Dendritic cell treated with granulocyte-macrophage colony-stimulating factor and Interleukin-4, amounts not matched to agents 40 ng/mL and 50 ng/mL, for 4 days (primary cell): ENCODE measurements at regions not wholly inside any gene's neighbourhood (a gene's known extent, or its start where the extent isn't known, plus 50 kb on each side); places are given as distances from the start of the nearest gene placed in this dataset.

Source experiments
- H3K27ac Mint-ChIP-seq: one replicate; pipeline ENCODE4 v1.8.0; 2022; ENCODE audit warnings: mild to moderate bottlenecking, mixed read lengths
- H3K27me3 Mint-ChIP-seq: one replicate; pipeline ENCODE4 v1.8.0; 2022; ENCODE audit warnings: mild to moderate bottlenecking, mixed read lengths
- H3K36me3 Mint-ChIP-seq: one replicate; pipeline ENCODE4 v1.8.0; 2022; ENCODE audit warnings: low read depth, mixed read lengths
- H3K4me1 Mint-ChIP-seq: one replicate; pipeline ENCODE4 v1.8.0; 2022; ENCODE audit warnings: low read depth, mixed read lengths
- H3K4me3 Mint-ChIP-seq: one replicate; pipeline ENCODE4 v1.8.0; 2022; ENCODE audit warnings: mild to moderate bottlenecking, moderate library complexity, mixed read lengths
- H3K9me3 Mint-ChIP-seq: one replicate; pipeline ENCODE4 v1.8.0; 2022; ENCODE audit warnings: mixed read lengths
- intact Hi-C: fragments of 100-400 bp; cut with micrococcal nuclease; formaldehyde crosslinking; loops from one replicate; pipeline ENCODE4 v1.15.0; 2022

GRCh38 chr4:3863841-3864741, 97.9 kb downstream of the ADRA2C start:
- Mint-ChIP-seq H3K4me1 (no peaks in the 10 kb centered on the region), H3K36me3 (no peaks in the 10 kb centered on the region), H3K9me3 (no peaks in the 10 kb centered on the region), H3K27ac (no peak overlapping the region), H3K27me3 (peaks cover 5% of the 10 kb centered on the region), H3K4me3 (no peak overlapping the region)
- intact Hi-C loops = no loop called here

- Mint-ChIP-seq H3K4me3 (no peak overlapping the region), H3K4me1 (no peaks in the 10 kb centered on the region), H3K27ac (no peak overlapping the region), H3K9me3 (no peaks in the 10 kb centered on the region), H3K36me3 (no peaks in the 10 kb centered on the region), H3K27me3 (peaks cover 11% of the 10 kb centered on the region)
- intact Hi-C loops = no loop called here
These were observed 98.8 kb downstream of the ADRA2C start for GRCh38 chr4:3864742-3865721.

GRCh38 chr4:3865986-3866812, 100.0 kb downstream of the ADRA2C start:
- no peak overlapping the region for H3K4me3 Mint-ChIP-seq
- no peaks in the 10 kb centered on the region for H3K4me1 Mint-ChIP-seq
- intact Hi-C loops = no loop called here
- H3K27ac Mint-ChIP-seq = no peak overlapping the region
- no peaks in the 10 kb centered on the region for H3K36me3 Mint-ChIP-seq
- peaks cover 22% of the 10 kb centered on the region for H3K27me3 Mint-ChIP-seq
- H3K9me3 Mint-ChIP-seq = no peaks in the 10 kb centered on the region

- intact Hi-C loops = no loop called here
- Mint-ChIP-seq H3K4me1 (no peaks in the 10 kb centered on the region), H3K27ac (no peak overlapping the region), H3K27me3 (peaks cover 26% of the 10 kb centered on the region), H3K9me3 (no peaks in the 10 kb centered on the region), H3K4me3 (no peak overlapping the region), H3K36me3 (no peaks in the 10 kb centered on the region)
These were observed 100.6 kb downstream of the ADRA2C start for GRCh38 chr4:3866813-3867129.

GRCh38 chr4:3867403-3868100, 101.4 kb downstream of the ADRA2C start:
- Mint-ChIP-seq H3K36me3 (no peaks in the 10 kb centered on the region), H3K27me3 (peaks cover 34% of the 10 kb centered on the region), H3K4me1 (no peaks in the 10 kb centered on the region), H3K9me3 (no peaks in the 10 kb centered on the region), H3K4me3 (no peak overlapping the region), H3K27ac (no peak overlapping the region)
- intact Hi-C loops = no loop called here

- no peaks in the 10 kb centered on the region for H3K4me1 Mint-ChIP-seq
- no peaks in the 10 kb centered on the region for H3K9me3 Mint-ChIP-seq
- H3K27ac Mint-ChIP-seq = no peak overlapping the region
- peaks cover 40% of the 10 kb centered on the region for H3K27me3 Mint-ChIP-seq
- no peak overlapping the region for H3K4me3 Mint-ChIP-seq
- no peaks in the 10 kb centered on the region for H3K36me3 Mint-ChIP-seq
- intact Hi-C loops = no loop called here
These were observed 102.3 kb downstream of the ADRA2C start for GRCh38 chr4:3868211-3869173.

- no peak overlapping the region for H3K27ac Mint-ChIP-seq
- H3K4me1 Mint-ChIP-seq = no peaks in the 10 kb centered on the region
- H3K27me3 Mint-ChIP-seq = peaks cover 40% of the 10 kb centered on the region
- H3K36me3 Mint-ChIP-seq = no peaks in the 10 kb centered on the region
- no peaks in the 10 kb centered on the region for H3K9me3 Mint-ChIP-seq
- no peak overlapping the region for H3K4me3 Mint-ChIP-seq
- intact Hi-C loops = no loop called here
These were observed 103.0 kb downstream of the ADRA2C start for GRCh38 chr4:3869174-3869572.

- Mint-ChIP-seq H3K27ac (no peak overlapping the region), H3K9me3 (no peaks in the 10 kb centered on the region), H3K4me3 (no peak overlapping the region), H3K36me3 (no peaks in the 10 kb centered on the region), H3K27me3 (peaks cover 43% of the 10 kb centered on the region), H3K4me1 (no peaks in the 10 kb centered on the region)
- intact Hi-C loops = no loop called here
These were observed 103.7 kb downstream of the ADRA2C start for GRCh38 chr4:3869661-3870566.

- Mint-ChIP-seq H3K4me1 (no peaks in the 10 kb centered on the region), H3K27ac (no peak overlapping the region), H3K36me3 (no peaks in the 10 kb centered on the region), H3K4me3 (no peak overlapping the region), H3K27me3 (peaks cover 43% of the 10 kb centered on the region), H3K9me3 (no peaks in the 10 kb centered on the region)
- intact Hi-C loops = no loop called here
These were observed 104.4 kb downstream of the ADRA2C start for GRCh38 chr4:3870567-3870962.

- Mint-ChIP-seq H3K36me3 (no peaks in the 10 kb centered on the region), H3K9me3 (no peaks in the 10 kb centered on the region), H3K4me1 (no peaks in the 10 kb centered on the region), H3K4me3 (no peak overlapping the region), H3K27me3 (peaks cover 43% of the 10 kb centered on the region), H3K27ac (no peak overlapping the region)
- intact Hi-C loops = no loop called here
These were observed 105.1 kb downstream of the ADRA2C start for GRCh38 chr4:3871181-3871852.
